Osteoblast (primary cell): ENCODE measurements at regions not wholly inside any gene's neighbourhood (a gene's known extent, or its start where the extent isn't known, plus 50 kb on each side); places are given as distances from the start of the nearest gene placed in this dataset.

Experiments
- DNase-seq: peaks from one replicate; pipeline ENCODE4 v3.0.0; 2011; ENCODE audit warnings: low spot score, mixed read lengths; ENCODE audit not compliant: insufficient read length; ENCODE audit errors: missing footprints
- H2AFZ ChIP-seq: 2 replicates; pipeline ENCODE4 v1.6.0; 2011; ENCODE audit warnings: mild to moderate bottlenecking, low read length
- H3K27ac ChIP-seq: 2 replicates; pipeline ENCODE4 v1.5.1; 2011; ENCODE audit warnings: mild to moderate bottlenecking, low read depth, low read length, moderate library complexity
- H3K27me3 ChIP-seq: 2 replicates; pipeline ENCODE4 v1.6.0; 2012; ENCODE audit warnings: mild to moderate bottlenecking, control low read depth, inconsistent platforms, low read length, moderate library complexity; ENCODE audit not compliant: insufficient read depth
- H3K36me3 ChIP-seq: 2 replicates; pipeline ENCODE4 v1.5.1; 2011; ENCODE audit warnings: mild to moderate bottlenecking, low read length, control low read depth, moderate library complexity; ENCODE audit not compliant: insufficient read depth
- H3K4me1 ChIP-seq: 2 replicates; pipeline ENCODE4 v1.5.1; 2011; ENCODE audit warnings: mild to moderate bottlenecking, low read length, control low read depth, moderate library complexity; ENCODE audit not compliant: insufficient read depth
- H3K4me2 ChIP-seq: 2 replicates; pipeline ENCODE4 v1.6.0; 2011; ENCODE audit warnings: mild to moderate bottlenecking, low read length; ENCODE audit not compliant: insufficient read depth
- H3K4me3 ChIP-seq: fragments of 200-600 bp; sonication (generic); 3 replicates; pipeline ENCODE4 v1.5.1; 2012; ENCODE audit warnings: mild to moderate bottlenecking, low read length, inconsistent platforms; ENCODE audit not compliant: insufficient read depth
- H3K79me2 ChIP-seq: 2 replicates; pipeline ENCODE4 v1.6.0; 2012; ENCODE audit warnings: mild to moderate bottlenecking, low read length, control low read depth, inconsistent platforms; ENCODE audit not compliant: insufficient read depth
- H3K9me3 ChIP-seq: 2 replicates; pipeline ENCODE4 v1.5.1; 2011; ENCODE audit warnings: low read depth, low read length, control low read depth
- H4K20me1 ChIP-seq: 2 replicates; pipeline ENCODE4 v1.6.0; 2012; ENCODE audit warnings: mild to moderate bottlenecking, low read length, control low read depth; ENCODE audit not compliant: insufficient read depth
- CTCF ChIP-seq: IDR thresholded peaks from 2 replicates; pipeline ENCODE4 v1.5.1; 2011; ENCODE audit warnings: mild to moderate bottlenecking, low read depth, low read length, moderate library complexity; ENCODE audit errors: extremely low read depth

GRCh38 chr7:121515229-121515628, 119.1 kb upstream of the FAM3C start:
- no peak for DNase-seq
- Histone ChIP-seq H4K20me1 (no peaks in the 10 kb centered on the region), H3K9me3 (peaks cover 11% of the 10 kb centered on the region), H2AFZ (no peak overlapping the region), H3K4me2 (no peak overlapping the region), H3K4me1 (peaks cover 7% of the 10 kb centered on the region), H3K4me3 (no peak overlapping the region), H3K27me3 (no peaks in the 10 kb centered on the region), H3K36me3 (no peaks in the 10 kb centered on the region), H3K27ac (no peak overlapping the region), H3K79me2 (no peaks in the 10 kb centered on the region)
- no peak for TF ChIP-seq CTCF

GRCh38 chr7:121513105-121513504, 117.0 kb upstream of the FAM3C start:
- no peak overlapping the region for H2AFZ ChIP-seq
- no peak overlapping the region for H3K4me2 ChIP-seq
- H3K27me3 ChIP-seq = no peaks in the 10 kb centered on the region
- no peak overlapping the region for H3K27ac ChIP-seq
- no peaks in the 10 kb centered on the region for H3K36me3 ChIP-seq
- DNase-seq = no peak
- H4K20me1 ChIP-seq = no peaks in the 10 kb centered on the region
- TF ChIP-seq CTCF = no peak
- H3K9me3 ChIP-seq = peaks cover 12% of the 10 kb centered on the region
- no peaks in the 10 kb centered on the region for H3K4me1 ChIP-seq
- no peak overlapping the region for H3K4me3 ChIP-seq
- H3K79me2 ChIP-seq = no peaks in the 10 kb centered on the region

GRCh38 chr7:121510858-121511482, 114.9 kb upstream of the FAM3C start:
- Histone ChIP-seq H3K27ac (no peak overlapping the region), H4K20me1 (no peaks in the 10 kb centered on the region), H2AFZ (no peak overlapping the region), H3K4me3 (no peak overlapping the region), H3K4me1 (no peaks in the 10 kb centered on the region), H3K27me3 (no peaks in the 10 kb centered on the region), H3K79me2 (no peaks in the 10 kb centered on the region), H3K4me2 (no peak overlapping the region), H3K36me3 (no peaks in the 10 kb centered on the region), H3K9me3 (peaks cover 12% of the 10 kb centered on the region)
- no peak for TF ChIP-seq CTCF
- DNase-seq = no peak

- no peak for TF ChIP-seq CTCF
- Histone ChIP-seq H2AFZ (no peak overlapping the region), H3K27me3 (no peaks in the 10 kb centered on the region), H3K79me2 (no peaks in the 10 kb centered on the region), H3K4me3 (no peak overlapping the region), H3K4me2 (no peak overlapping the region), H3K9me3 (peaks cover 19% of the 10 kb centered on the region), H3K36me3 (no peaks in the 10 kb centered on the region), H3K27ac (no peak overlapping the region), H3K4me1 (peaks cover 2% of the 10 kb centered on the region), H4K20me1 (no peaks in the 10 kb centered on the region)
- DNase-seq = no peak
Observed at GRCh38 chr7:121510302-121510701, 114.2 kb upstream of the FAM3C start.
